A673 (cell line): ENCODE measurements at regions not wholly inside any gene's neighbourhood (a gene's known extent, or its start where the extent isn't known, plus 50 kb on each side); places are given as distances from the start of the nearest gene placed in this dataset.
"Not testable (repeated sequence)": the region's sequence is repeated elsewhere in the genome, so short reads cannot be mapped to it uniquely, and the experiment has no call there.

Experiments
- EZH2 ChIP-seq: fragments of 200-600 bp; sonication (generic); IDR thresholded peaks from 2 replicates; pipeline ENCODE4 v1.6.1; 2017; ENCODE audit warnings: borderline replicate concordance, low read depth, mild to moderate bottlenecking, mixed read lengths, antibody characterized with exemption, low read length; ENCODE audit not compliant: poor library complexity, severe bottlenecking
- TF ChIP-seq, protein P1 (sequence below): fragments of 300-800, 200-600 bp; sonication (generic); conservative IDR thresholded peaks from 2 replicates; pipeline ENCODE4 v1.5.1; 2017; ENCODE audit warnings: low read depth, mild to moderate bottlenecking, antibody characterized with exemption, low read length, moderate library complexity, mixed read lengths

DNA sequence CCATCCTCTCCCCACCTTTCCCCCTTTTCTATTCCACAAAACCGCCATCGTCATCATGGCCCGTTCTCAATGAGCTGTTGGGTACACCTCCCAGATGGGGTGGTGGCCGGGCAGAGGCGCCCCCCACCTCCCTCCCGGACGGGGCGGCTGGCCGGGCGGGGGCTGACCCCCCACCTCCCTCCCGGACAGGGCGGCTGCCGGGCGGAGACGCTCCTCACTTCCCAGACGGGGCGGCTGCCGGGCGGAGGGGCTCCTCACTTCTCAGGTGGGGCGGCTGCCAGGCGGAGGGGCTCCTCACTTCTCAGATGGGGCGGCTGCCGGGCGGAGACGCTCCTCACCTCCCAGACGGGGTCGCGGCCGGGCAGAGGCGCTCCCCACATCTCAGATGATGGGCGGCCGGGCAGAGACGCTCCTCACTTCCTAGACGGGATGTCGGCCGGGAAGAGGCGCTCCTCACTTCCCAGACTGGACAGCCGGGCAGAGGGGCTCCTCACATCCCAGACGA, 404.4 kb upstream of the BTBD3 start:
- TF ChIP-seq, protein P1, sequence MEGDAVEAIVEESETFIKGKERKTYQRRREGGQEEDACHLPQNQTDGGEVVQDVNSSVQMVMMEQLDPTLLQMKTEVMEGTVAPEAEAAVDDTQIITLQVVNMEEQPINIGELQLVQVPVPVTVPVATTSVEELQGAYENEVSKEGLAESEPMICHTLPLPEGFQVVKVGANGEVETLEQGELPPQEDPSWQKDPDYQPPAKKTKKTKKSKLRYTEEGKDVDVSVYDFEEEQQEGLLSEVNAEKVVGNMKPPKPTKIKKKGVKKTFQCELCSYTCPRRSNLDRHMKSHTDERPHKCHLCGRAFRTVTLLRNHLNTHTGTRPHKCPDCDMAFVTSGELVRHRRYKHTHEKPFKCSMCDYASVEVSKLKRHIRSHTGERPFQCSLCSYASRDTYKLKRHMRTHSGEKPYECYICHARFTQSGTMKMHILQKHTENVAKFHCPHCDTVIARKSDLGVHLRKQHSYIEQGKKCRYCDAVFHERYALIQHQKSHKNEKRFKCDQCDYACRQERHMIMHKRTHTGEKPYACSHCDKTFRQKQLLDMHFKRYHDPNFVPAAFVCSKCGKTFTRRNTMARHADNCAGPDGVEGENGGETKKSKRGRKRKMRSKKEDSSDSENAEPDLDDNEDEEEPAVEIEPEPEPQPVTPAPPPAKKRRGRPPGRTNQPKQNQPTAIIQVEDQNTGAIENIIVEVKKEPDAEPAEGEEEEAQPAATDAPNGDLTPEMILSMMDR = not testable (repeated sequence)
- TF ChIP-seq EZH2 = not testable (repeated sequence)
